ENCODE measurements at regions not wholly inside any gene's neighbourhood (a gene's known extent, or its start where the extent isn't known, plus 50 kb on each side); places are given as distances from the start of the nearest gene placed in this dataset.

DNA sequence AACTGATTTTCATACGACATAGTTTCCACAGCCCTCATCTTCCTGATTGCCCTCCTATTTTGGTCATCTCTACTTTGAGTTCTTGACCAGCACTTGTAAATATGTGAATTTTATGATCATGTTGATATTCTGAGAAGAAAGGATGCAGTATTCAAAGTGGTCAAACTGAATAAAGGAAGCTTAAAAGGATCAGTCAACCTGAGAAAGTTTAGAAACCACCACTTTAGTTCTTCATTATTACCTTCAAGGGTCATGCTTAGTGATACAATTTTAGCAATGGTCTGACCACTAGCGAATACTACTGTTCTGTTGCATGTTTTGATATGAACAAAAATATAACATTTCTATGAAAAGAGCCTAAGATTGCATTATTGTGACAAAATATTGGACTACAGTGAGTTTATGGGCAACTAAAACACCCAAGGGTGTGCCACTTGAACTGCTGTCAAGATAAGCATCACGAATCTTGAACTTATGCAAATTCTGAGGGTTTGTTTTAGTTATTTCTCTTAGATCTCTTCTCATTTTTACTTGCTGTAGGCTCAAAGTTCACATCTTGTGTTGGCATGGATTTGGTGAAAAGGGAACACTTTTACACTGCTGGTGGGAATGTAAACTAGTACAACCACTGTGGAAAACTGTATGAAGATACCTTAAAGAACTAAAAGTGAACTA lies 247.7 kb downstream of the IPMK start:
- TF ChIP-seq POLR2AphosphoS5 (IDR thresholded peaks at IDR 0.05) (no peak), POLR2A (IDR thresholded peaks at IDR 0.05) (no peak)
- TF ChIP-seq, protein P1, sequence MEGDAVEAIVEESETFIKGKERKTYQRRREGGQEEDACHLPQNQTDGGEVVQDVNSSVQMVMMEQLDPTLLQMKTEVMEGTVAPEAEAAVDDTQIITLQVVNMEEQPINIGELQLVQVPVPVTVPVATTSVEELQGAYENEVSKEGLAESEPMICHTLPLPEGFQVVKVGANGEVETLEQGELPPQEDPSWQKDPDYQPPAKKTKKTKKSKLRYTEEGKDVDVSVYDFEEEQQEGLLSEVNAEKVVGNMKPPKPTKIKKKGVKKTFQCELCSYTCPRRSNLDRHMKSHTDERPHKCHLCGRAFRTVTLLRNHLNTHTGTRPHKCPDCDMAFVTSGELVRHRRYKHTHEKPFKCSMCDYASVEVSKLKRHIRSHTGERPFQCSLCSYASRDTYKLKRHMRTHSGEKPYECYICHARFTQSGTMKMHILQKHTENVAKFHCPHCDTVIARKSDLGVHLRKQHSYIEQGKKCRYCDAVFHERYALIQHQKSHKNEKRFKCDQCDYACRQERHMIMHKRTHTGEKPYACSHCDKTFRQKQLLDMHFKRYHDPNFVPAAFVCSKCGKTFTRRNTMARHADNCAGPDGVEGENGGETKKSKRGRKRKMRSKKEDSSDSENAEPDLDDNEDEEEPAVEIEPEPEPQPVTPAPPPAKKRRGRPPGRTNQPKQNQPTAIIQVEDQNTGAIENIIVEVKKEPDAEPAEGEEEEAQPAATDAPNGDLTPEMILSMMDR (IDR thresholded peaks at IDR 0.05): no peak

Data from stomach (tissue), 4 donors.